ENCODE measurements at regions not wholly inside any gene's neighbourhood (a gene's known extent, or its start where the extent isn't known, plus 50 kb on each side); places are given as distances from the start of the nearest gene placed in this dataset.

DNA sequence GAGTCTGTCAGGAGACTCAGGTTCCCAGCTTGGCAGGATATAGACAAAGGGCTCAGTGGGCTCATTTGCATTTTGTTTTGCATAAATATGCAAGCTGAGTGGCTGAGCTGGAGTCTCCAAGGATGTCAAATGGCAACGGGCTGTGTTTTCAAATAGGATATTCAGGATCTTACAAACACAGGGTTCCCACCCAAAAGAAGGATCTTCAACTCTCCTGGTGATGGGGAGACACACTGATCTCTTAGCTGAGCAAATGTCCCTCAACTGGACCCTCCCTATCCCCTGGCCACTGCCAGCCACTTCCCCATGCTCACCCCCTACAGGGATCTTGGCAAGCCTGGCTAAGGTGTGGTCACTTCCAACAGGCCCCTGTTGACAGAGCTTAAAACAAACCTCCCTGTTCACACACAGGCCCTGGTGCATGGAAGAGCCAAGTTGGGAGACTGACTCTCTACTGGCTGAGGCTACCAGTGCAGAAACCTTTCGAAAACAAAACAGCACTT lies 61.6 kb downstream of the SOX9 start:
- H3K4me3 Mint-ChIP-seq, result no peak overlapping the region
- no peaks in the 10 kb centered on the region for H3K36me3 Mint-ChIP-seq
- no peak overlapping the region for H3K4me3 ChIP-seq (replicated peaks in 1 of 3; ENCODE audit: low read depth in 2 of 3, low read length in 3 of 3)
- no peaks in the 10 kb centered on the region for H3K79me2 ChIP-seq (ENCODE audit: insufficient read depth, low read length)
- H4K20me1 ChIP-seq (ENCODE audit: insufficient read depth, low read length), result no peaks in the 10 kb centered on the region
- no peak overlapping the region for H3K9ac ChIP-seq (ENCODE audit: insufficient read depth, low read length, poor library complexity, severe bottlenecking)
- H3K9me3 ChIP-seq (replicated peaks in 1 of 2; ENCODE audit: control insufficient read depth in 1 of 2, insufficient read depth in 1 of 2, low read length in 2 of 2), result peaks cover 5 to 12% of the 10 kb centered on the region in 2 donors
- TF ChIP-seq, protein P1, sequence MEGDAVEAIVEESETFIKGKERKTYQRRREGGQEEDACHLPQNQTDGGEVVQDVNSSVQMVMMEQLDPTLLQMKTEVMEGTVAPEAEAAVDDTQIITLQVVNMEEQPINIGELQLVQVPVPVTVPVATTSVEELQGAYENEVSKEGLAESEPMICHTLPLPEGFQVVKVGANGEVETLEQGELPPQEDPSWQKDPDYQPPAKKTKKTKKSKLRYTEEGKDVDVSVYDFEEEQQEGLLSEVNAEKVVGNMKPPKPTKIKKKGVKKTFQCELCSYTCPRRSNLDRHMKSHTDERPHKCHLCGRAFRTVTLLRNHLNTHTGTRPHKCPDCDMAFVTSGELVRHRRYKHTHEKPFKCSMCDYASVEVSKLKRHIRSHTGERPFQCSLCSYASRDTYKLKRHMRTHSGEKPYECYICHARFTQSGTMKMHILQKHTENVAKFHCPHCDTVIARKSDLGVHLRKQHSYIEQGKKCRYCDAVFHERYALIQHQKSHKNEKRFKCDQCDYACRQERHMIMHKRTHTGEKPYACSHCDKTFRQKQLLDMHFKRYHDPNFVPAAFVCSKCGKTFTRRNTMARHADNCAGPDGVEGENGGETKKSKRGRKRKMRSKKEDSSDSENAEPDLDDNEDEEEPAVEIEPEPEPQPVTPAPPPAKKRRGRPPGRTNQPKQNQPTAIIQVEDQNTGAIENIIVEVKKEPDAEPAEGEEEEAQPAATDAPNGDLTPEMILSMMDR (IDR thresholded peaks at IDR 0.05), result no peak
- H3K27ac Mint-ChIP-seq, result no peak overlapping the region
- H3K4me1 ChIP-seq (ENCODE audit: control insufficient read depth in 1 of 2, insufficient read depth in 2 of 2, low read length in 2 of 2), result no peaks in the 10 kb centered on the region
- no peak for DNase-seq
- 57% methylated on average over 1 of the region's 2 CpGs for WGBS (ENCODE audit: insufficient coverage)
- H3K27me3 ChIP-seq (ENCODE audit: control insufficient read depth in 2 of 2, insufficient read depth in 2 of 2, low read length in 2 of 2), result no peaks in the 10 kb centered on the region
- H3K4me2 ChIP-seq (replicated peaks; ENCODE audit: extremely low read depth, low read length, poor library complexity, severe bottlenecking), result no peak overlapping the region
- H2AFZ ChIP-seq (ENCODE audit: insufficient read depth, low read depth, low read length, poor library complexity, severe bottlenecking), result no peak overlapping the region
- no peaks in the 10 kb centered on the region for H3K4me1 Mint-ChIP-seq
- peaks cover 3 to 18% (median 7%) of the 10 kb centered on the region in 7 donors for H3K9me3 Mint-ChIP-seq
- H3K27me3 Mint-ChIP-seq (ENCODE audit: low read depth in 3 of 3), result peaks cover 0 to 3% (median 0%) of the 10 kb centered on the region in 3 donors
- intact Hi-C loops (cut with micrococcal nuclease), result no loop called here
- no peak overlapping the region for H3K27ac ChIP-seq (ENCODE audit: low read depth in 1 of 2, low read length in 2 of 2)
- H3K36me3 ChIP-seq (replicated peaks in 1 of 2; ENCODE audit: control insufficient read depth in 1 of 2, insufficient read depth in 2 of 2, low read length in 2 of 2), result no peaks in the 10 kb centered on the region

DNA sequence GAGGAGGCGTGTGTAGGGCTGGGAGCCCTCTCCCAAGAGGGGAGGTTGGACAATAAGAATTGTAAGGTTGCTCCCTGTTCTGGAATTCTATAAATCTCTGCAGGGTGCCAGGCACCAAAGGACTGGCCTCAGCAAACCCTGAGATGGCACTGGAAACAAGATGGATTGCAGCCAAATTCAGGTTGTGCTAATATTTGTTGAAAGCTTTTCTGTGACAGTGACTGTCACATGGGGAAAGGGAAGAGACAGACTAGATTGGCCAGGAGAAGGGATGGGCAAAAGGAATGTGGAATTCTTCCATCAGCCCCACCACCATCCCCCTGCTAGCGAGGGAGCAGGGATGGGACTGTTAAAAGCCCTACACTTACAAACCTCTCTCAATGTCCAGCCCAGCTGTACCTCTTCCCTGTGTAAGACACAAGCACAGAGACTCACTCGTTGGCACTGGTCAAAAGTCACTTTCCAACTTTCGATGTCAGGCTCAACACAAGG lies 62.4 kb downstream of the SOX9 start:
- peaks cover 0 to 3% (median 0%) of the 10 kb centered on the region in 3 donors for H3K27me3 Mint-ChIP-seq (ENCODE audit: low read depth in 3 of 3)
- Histone ChIP-seq H3K4me1 (ENCODE audit: control insufficient read depth in 1 of 2, insufficient read depth in 2 of 2, low read length in 2 of 2) (no peaks in the 10 kb centered on the region), H3K4me2 (replicated peaks; ENCODE audit: extremely low read depth, low read length, poor library complexity, severe bottlenecking) (no peak overlapping the region), H3K36me3 (replicated peaks in 1 of 2; ENCODE audit: control insufficient read depth in 1 of 2, insufficient read depth in 2 of 2, low read length in 2 of 2) (no peaks in the 10 kb centered on the region), H4K20me1 (ENCODE audit: insufficient read depth, low read length) (no peaks in the 10 kb centered on the region), H3K27me3 (ENCODE audit: control insufficient read depth in 2 of 2, insufficient read depth in 2 of 2, low read length in 2 of 2) (no peaks in the 10 kb centered on the region), H3K9ac (ENCODE audit: insufficient read depth, low read length, poor library complexity, severe bottlenecking) (no peak overlapping the region), H3K27ac (ENCODE audit: low read depth in 1 of 2, low read length in 2 of 2) (no peak overlapping the region), H2AFZ (ENCODE audit: insufficient read depth, low read depth, low read length, poor library complexity, severe bottlenecking) (no peak overlapping the region), H3K9me3 (replicated peaks in 1 of 2; ENCODE audit: control insufficient read depth in 1 of 2, insufficient read depth in 1 of 2, low read length in 2 of 2) (peaks cover 7 to 12% of the 10 kb centered on the region in 2 donors), H3K4me3 (replicated peaks in 1 of 3; ENCODE audit: low read depth in 2 of 3, low read length in 3 of 3) (no peak overlapping the region), H3K79me2 (ENCODE audit: insufficient read depth, low read length) (no peaks in the 10 kb centered on the region)
- 95% methylated on average over 4 of the region's 4 CpGs for WGBS (ENCODE audit: insufficient coverage)
- intact Hi-C loops (cut with micrococcal nuclease), result no loop called here
- H3K36me3 Mint-ChIP-seq, result no peaks in the 10 kb centered on the region
- H3K9me3 Mint-ChIP-seq, result peaks cover 3 to 18% (median 7%) of the 10 kb centered on the region in 7 donors
- no peak for DNase-seq
- no peaks in the 10 kb centered on the region for H3K4me1 Mint-ChIP-seq
- TF ChIP-seq, protein P1 (IDR thresholded peaks at IDR 0.05), result no peak
- no peak overlapping the region for H3K27ac Mint-ChIP-seq
- H3K4me3 Mint-ChIP-seq, result no peak overlapping the region
